Keratinocyte (primary cell): ENCODE measurements at regions not wholly inside any gene's neighbourhood (a gene's known extent, or its start where the extent isn't known, plus 50 kb on each side); places are given as distances from the start of the nearest gene placed in this dataset.

Source experiments
- DNase-seq: peaks from one replicate; pipeline ENCODE4 v3.0.0-alpha.2; 2011; ENCODE audit warnings: low read depth, missing footprints, low spot score
- FAIRE-seq: peaks from 2 replicates; lab custom pipeline; 2011; peaks lifted over from hg19 to GRCh38; lab: Jason Lieb, UNC
- H2AFZ ChIP-seq: 2 replicates; pipeline ENCODE4 v1.6.0; 2012; ENCODE audit warnings: low read length, control low read depth, inconsistent platforms; ENCODE audit not compliant: control insufficient read depth
- H3K27ac ChIP-seq: 2 replicates; pipeline ENCODE4 v1.5.1; 2011; ENCODE audit warnings: low read length; ENCODE audit not compliant: control insufficient read depth, insufficient read depth
- H3K27me3 ChIP-seq: 3 replicates; pipeline ENCODE4 v1.6.0; 2011; ENCODE audit warnings: low read length; ENCODE audit not compliant: control insufficient read depth, insufficient read depth; ENCODE audit errors: extremely low read depth
- H3K36me3 ChIP-seq, 2 experiments: 2 replicates in 1 of 2; 3 replicates in 1 of 2; pipeline ENCODE4 v1.5.1; 2011; ENCODE audit warnings: low read length in 2 of 2, mild to moderate bottlenecking in 1 of 2; ENCODE audit not compliant: control insufficient read depth in 2 of 2, insufficient read depth in 2 of 2; ENCODE audit errors: extremely low read depth in 1 of 2
- H3K4me1 ChIP-seq: 3 replicates; pipeline ENCODE4 v1.5.1; 2011; ENCODE audit warnings: low read length; ENCODE audit not compliant: control insufficient read depth, insufficient read depth; ENCODE audit errors: extremely low read depth
- H3K4me2 ChIP-seq: 3 replicates; pipeline ENCODE4 v1.6.0; 2011; ENCODE audit warnings: low read depth, low read length; ENCODE audit not compliant: control insufficient read depth, insufficient read depth; ENCODE audit errors: extremely low read depth
- H3K4me3 ChIP-seq, 3 experiments: fragments of 200-600 bp in 1 of 3; sonication (generic) in 1 of 3; 2 replicates in 2 of 3; 3 replicates in 1 of 3; pipeline ENCODE4 v1.5.1; 2011 to 2016; ENCODE audit warnings: low read length in 3 of 3, mild to moderate bottlenecking in 3 of 3, control low read depth in 2 of 3, inconsistent platforms in 1 of 3, low read depth in 1 of 3, mixed read lengths in 1 of 3, mixed run types in 1 of 3, moderate library complexity in 1 of 3; ENCODE audit not compliant: control insufficient read depth in 2 of 3, insufficient read depth in 2 of 3; ENCODE audit errors: extremely low read depth in 1 of 3
- H3K79me2 ChIP-seq: 2 replicates; pipeline ENCODE4 v1.6.0; 2012; ENCODE audit warnings: low read length; ENCODE audit not compliant: control insufficient read depth, insufficient read depth
- H3K9ac ChIP-seq: 3 replicates; pipeline ENCODE4 v1.6.0; 2011; ENCODE audit warnings: low read length; ENCODE audit not compliant: control insufficient read depth, insufficient read depth; ENCODE audit errors: extremely low read depth
- H3K9me1 ChIP-seq: 3 replicates; pipeline ENCODE4 v1.6.0; 2011; ENCODE audit warnings: low read length; ENCODE audit not compliant: control insufficient read depth, insufficient read depth; ENCODE audit errors: extremely low read depth
- H3K9me3 ChIP-seq: 2 replicates; pipeline ENCODE4 v1.5.1; 2012; ENCODE audit warnings: low read depth, low read length; ENCODE audit not compliant: control insufficient read depth
- H4K20me1 ChIP-seq: 3 replicates; pipeline ENCODE4 v1.6.0; 2011; ENCODE audit warnings: low read length; ENCODE audit not compliant: control insufficient read depth, insufficient read depth; ENCODE audit errors: extremely low read depth
- EZH2 ChIP-seq: IDR thresholded peaks from one replicate; pipeline ENCODE4 v1.6.1; 2012; ENCODE audit warnings: inconsistent platforms, mild to moderate bottlenecking, low read length, moderate library complexity
- dilution Hi-C: fragments of 300-500 bp; cut with MboI; formaldehyde crosslinking; loops from one replicate; pipeline ENCODE4 v1.7.0; 2020; ENCODE audit warnings: low sequenced_read_pairs; ENCODE audit not compliant: extremely low pct_ligation_motif_present
- TF ChIP-seq, protein P1 (sequence below), 3 experiments: IDR thresholded peaks in 1 of 3; conservative IDR thresholded peaks in 1 of 3; optimal IDR thresholded peaks in 1 of 3; 2 replicates in 2 of 3; 3 replicates in 1 of 3; pipeline versions ENCODE3 to v1.5.1; 2011; ENCODE audit warnings: low read length in 3 of 3, mild to moderate bottlenecking in 3 of 3, moderate library complexity in 2 of 3, control low read depth in 1 of 3, inconsistent platforms in 1 of 3; ENCODE audit not compliant: insufficient read depth in 2 of 3; ENCODE audit errors: extremely low read depth in 1 of 3

- H2AFZ ChIP-seq, result no peak overlapping the region
- FAIRE-seq (no peak), DNase-seq (no peak)
Observed at GRCh38 chr18:41752826-41753225, 202.2 kb upstream of the PIK3C3 start.

DNA sequence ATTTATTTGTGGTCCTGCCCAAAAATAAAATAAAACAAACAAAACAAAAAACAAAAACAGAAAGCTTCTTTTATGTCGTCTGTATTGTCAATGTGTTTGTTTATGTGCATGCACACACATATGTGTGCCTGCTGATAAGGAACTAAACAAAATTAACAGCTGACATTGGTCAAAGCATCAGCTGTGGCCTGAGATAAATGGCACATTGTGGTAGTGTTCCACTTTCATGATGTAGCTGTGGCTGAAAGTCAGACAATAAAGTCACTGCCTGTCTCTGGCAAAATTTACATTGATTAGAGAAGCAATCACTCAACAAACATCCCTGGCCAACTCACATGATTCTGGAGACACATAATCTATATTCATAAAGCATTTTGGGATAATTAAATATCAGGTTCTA, 203.4 kb upstream of the PIK3C3 start:
- no peak overlapping the region for H3K4me2 ChIP-seq
- TF ChIP-seq, protein P1, sequence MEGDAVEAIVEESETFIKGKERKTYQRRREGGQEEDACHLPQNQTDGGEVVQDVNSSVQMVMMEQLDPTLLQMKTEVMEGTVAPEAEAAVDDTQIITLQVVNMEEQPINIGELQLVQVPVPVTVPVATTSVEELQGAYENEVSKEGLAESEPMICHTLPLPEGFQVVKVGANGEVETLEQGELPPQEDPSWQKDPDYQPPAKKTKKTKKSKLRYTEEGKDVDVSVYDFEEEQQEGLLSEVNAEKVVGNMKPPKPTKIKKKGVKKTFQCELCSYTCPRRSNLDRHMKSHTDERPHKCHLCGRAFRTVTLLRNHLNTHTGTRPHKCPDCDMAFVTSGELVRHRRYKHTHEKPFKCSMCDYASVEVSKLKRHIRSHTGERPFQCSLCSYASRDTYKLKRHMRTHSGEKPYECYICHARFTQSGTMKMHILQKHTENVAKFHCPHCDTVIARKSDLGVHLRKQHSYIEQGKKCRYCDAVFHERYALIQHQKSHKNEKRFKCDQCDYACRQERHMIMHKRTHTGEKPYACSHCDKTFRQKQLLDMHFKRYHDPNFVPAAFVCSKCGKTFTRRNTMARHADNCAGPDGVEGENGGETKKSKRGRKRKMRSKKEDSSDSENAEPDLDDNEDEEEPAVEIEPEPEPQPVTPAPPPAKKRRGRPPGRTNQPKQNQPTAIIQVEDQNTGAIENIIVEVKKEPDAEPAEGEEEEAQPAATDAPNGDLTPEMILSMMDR (optimal IDR thresholded peaks at IDR 0.05 in 1 of 3, IDR thresholded peaks at IDR 0.05 in 1 of 3, conservative IDR thresholded peaks at IDR 0.05 in 1 of 3; ENCODE audit: extremely low read depth in 1 of 3, insufficient read depth in 2 of 3, low read length in 3 of 3), result no peak
- TF ChIP-seq EZH2, result no peak
- H3K36me3 ChIP-seq, result no peaks in the 10 kb centered on the region
- no peaks in the 10 kb centered on the region for H3K27me3 ChIP-seq
- H3K79me2 ChIP-seq, result no peaks in the 10 kb centered on the region
- H3K9me1 ChIP-seq, result no peaks in the 10 kb centered on the region
- H3K9me3 ChIP-seq, result no peaks in the 10 kb centered on the region
- H3K4me3 ChIP-seq, result no peak overlapping the region
- H2AFZ ChIP-seq, result no peak overlapping the region
- no peak for DNase-seq
- H3K27ac ChIP-seq, result no peak overlapping the region
- no peaks in the 10 kb centered on the region for H4K20me1 ChIP-seq
- H3K9ac ChIP-seq, result no peak overlapping the region
- dilution Hi-C loops, result no loop called here
- peaks cover 14% of the 10 kb centered on the region for H3K4me1 ChIP-seq
- no peak for FAIRE-seq

More at GRCh38 chr18:41752826-41753225, 202.2 kb upstream of the PIK3C3 start:
- Histone ChIP-seq H3K4me1 (peaks cover 14% of the 10 kb centered on the region), H3K9me3 (no peaks in the 10 kb centered on the region), H3K4me2 (no peak overlapping the region), H3K9me1 (no peaks in the 10 kb centered on the region), H3K27ac (no peak overlapping the region), H3K4me3 (no peak overlapping the region), H4K20me1 (no peaks in the 10 kb centered on the region), H3K36me3 (no peaks in the 10 kb centered on the region), H3K9ac (no peak overlapping the region), H3K79me2 (no peaks in the 10 kb centered on the region), H3K27me3 (no peaks in the 10 kb centered on the region)
- dilution Hi-C loops, result no loop called here
- TF ChIP-seq, protein P1 (optimal IDR thresholded peaks at IDR 0.05 in 1 of 3, IDR thresholded peaks at IDR 0.05 in 1 of 3, conservative IDR thresholded peaks at IDR 0.05 in 1 of 3; ENCODE audit: extremely low read depth in 1 of 3, insufficient read depth in 2 of 3, low read length in 3 of 3), result no peak
- TF ChIP-seq EZH2, result no peak
